ENCODE measurements at regions not wholly inside any gene's neighbourhood (a gene's known extent, or its start where the extent isn't known, plus 50 kb on each side); places are given as distances from the start of the nearest gene placed in this dataset.

- no peak for DNase-seq (ENCODE audit: low spot score)
- TF ChIP-seq CTCF (IDR thresholded peaks at IDR 0.05; ENCODE audit: extremely low read depth, missing control alignments), result no peak
These were observed 819.4 kb downstream of the DCDC2C start for GRCh38 chr2:4522498-4523421.

- no peak for TF ChIP-seq CTCF (IDR thresholded peaks at IDR 0.05; ENCODE audit: extremely low read depth, missing control alignments)
- DNase-seq (ENCODE audit: low spot score), result no peak
These were observed 824.0 kb downstream of the DCDC2C start for GRCh38 chr2:4527416-4527815.

GRCh38 chr2:4528246-4528645 is 824.9 kb downstream of the DCDC2C start:
- DNase-seq (ENCODE audit: low spot score), result no peak
- no peak for TF ChIP-seq CTCF (IDR thresholded peaks at IDR 0.05; ENCODE audit: extremely low read depth, missing control alignments)

GRCh38 chr2:4528773-4529172 is 825.4 kb downstream of the DCDC2C start:
- TF ChIP-seq CTCF (IDR thresholded peaks at IDR 0.05; ENCODE audit: extremely low read depth, missing control alignments), result no peak
- DNase-seq (ENCODE audit: low spot score), result no peak

- no peak for DNase-seq (ENCODE audit: low spot score)
- no peak for TF ChIP-seq CTCF (IDR thresholded peaks at IDR 0.05; ENCODE audit: extremely low read depth, missing control alignments)
These were observed 826.4 kb downstream of the DCDC2C start for GRCh38 chr2:4529738-4530137.

GRCh38 chr2:4530231-4530630 is 826.9 kb downstream of the DCDC2C start:
- no peak for DNase-seq (ENCODE audit: low spot score)
- no peak for TF ChIP-seq CTCF (IDR thresholded peaks at IDR 0.05; ENCODE audit: extremely low read depth, missing control alignments)

GRCh38 chr2:4533806-4534205 is 830.4 kb downstream of the DCDC2C start:
- no peak for TF ChIP-seq CTCF (IDR thresholded peaks at IDR 0.05; ENCODE audit: extremely low read depth, missing control alignments)
- no peak for DNase-seq (ENCODE audit: low spot score)

Measured in GM20000 (cell line).